GM19238 (cell line): ENCODE measurements at regions not wholly inside any gene's neighbourhood (a gene's known extent, or its start where the extent isn't known, plus 50 kb on each side); places are given as distances from the start of the nearest gene placed in this dataset.
"Not testable (repeated sequence)": the region's sequence is repeated elsewhere in the genome, so short reads cannot be mapped to it uniquely, and the experiment has no call there.

Source experiments
- DNase-seq: peaks from one replicate; pipeline ENCODE4 v3.0.0; 2011; ENCODE audit warnings: low spot score; ENCODE audit not compliant: insufficient read length

DNA sequence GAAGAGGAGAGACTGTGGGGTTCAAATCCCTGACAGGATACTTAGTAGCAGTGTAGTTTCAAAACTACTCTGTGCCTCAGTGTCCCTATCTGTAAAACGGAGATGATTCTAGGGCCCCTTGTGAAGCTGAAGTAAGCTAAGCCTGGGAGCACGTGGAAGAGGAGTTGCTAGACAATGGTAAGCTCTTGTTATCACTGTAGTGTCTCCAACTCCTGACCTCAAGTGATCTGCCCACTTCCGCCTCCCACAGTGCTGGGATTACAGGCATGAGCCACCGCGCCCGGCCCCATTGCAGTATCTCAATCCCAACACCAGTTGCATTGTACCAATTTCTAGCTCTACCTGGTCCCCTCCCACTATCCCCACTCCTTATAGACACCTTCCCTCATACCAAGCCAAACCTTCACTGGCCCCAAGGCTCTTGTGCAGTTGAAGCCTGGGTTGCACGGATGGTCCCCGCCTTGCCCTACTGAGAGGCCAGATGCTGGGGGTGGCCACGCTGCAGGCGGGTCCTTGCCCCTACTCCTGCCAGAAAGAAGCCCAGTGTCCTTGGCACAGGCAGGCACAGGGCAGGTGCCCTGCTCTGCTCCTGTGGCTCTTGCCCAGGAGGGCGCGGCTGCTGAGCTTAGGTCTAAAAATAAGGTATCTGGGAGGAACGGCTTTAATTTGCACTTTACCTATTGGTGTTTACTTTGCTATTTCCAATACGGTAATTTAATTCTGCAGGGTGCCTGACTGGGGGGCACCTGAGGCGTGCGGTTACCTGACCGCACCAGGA, 118.1 kb downstream of the VEGFA start:
- DNase-seq = no peak

- no peak for DNase-seq
These were observed 117.4 kb downstream of the VEGFA start for GRCh38 chr6:43887340-43887858.

GRCh38 chr6:43886717-43887339, 116.8 kb downstream of the VEGFA start:
- no peak for DNase-seq

GRCh38 chr6:43886067-43886461, 116.1 kb downstream of the VEGFA start:
- DNase-seq = no peak

DNA sequence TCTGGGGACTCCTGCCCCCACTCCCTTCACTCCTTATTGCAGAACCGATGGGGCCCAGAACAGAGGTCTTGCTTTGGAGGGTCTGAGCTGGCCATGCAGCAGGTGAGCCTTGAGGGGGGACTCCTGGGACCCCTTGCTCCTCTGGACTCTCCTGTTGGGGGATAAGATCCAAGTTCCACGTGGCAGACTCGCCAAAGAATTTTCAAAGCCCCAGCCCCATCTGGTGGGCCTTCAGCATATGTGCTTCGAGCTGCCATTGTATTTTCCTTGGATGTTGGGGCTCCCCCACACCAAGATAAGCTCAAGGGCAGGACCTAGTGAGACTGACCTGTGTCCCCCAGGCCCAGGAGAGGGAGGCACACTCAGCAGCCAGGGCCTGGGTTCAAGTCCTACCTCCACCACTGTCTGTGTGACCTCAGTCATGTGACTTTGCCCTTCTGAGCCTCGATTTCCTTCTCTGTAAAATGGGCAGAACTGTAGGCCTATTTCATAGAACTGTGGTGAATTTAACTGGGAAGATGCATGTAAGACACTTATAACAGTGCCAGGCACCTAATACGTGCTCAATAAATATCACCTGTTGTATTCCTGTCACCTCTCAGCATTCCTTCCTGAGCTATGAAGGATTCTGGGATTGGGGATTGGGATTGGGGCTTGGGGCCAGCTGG, 115.5 kb downstream of the VEGFA start:
- no peak for DNase-seq

GRCh38 chr6:43884652-43885022, 114.6 kb downstream of the VEGFA start:
- no peak for DNase-seq

GRCh38 chr6:43883847-43884651, 114.0 kb downstream of the VEGFA start:
- peak; percentile 43 for DNase-seq

DNA sequence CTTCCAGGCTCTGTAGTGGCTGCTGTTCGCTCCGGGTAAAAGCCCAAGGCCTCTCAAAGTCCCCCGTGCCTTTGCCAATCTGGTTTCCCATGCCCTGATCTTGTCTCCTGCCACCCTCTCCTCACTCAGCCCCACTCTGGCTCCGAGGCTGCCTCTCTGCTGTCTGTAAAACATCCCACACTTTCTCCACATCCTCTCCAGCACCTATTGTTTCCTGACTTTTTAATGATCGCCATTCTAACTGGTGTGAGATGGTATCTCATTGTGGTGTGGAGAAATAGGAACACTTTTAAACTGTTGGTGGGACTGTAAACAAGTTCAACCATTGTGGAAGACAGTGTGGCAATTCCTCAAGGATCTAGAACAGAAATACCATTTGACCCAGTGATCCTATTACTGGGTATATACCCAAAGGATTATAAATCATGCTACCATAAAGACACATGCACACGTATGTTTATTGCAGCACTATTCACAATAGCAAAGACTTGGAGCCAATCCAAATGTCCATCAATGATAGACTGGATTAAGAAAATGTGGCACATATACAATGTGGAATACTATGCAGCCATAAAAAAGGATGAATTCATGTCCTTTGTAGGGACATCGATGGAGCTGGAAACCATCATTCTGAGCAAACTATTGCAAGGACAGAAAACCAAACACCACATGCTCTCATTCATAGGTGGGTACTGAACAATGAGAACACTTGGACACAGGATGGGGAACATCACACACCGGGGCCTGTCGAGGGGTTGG, 112.9 kb downstream of the VEGFA start:
- not testable (repeated sequence) for DNase-seq

- no peak for DNase-seq
These were observed 110.5 kb downstream of the VEGFA start for GRCh38 chr6:43880236-43881137.

DNA sequence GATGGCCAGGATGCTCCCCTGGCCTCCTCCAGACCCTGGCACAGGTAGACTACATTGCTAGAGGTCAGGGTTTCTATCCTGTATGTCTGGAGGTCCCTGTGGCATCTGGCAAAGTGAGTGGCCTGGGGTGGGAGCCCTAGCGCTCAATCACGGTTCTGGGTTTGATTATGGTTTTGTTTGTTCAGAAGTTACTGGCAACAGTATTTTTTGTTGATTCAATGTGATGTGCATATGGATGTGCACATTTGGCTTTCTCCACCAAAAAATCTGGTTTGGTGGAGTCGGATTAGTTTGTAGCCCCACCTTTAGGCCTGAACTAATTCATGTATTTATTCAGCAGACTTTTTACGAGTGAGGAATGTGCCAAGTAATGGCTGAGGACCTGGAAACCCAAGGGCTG, 109.7 kb downstream of the VEGFA start:
- no peak for DNase-seq

DNA sequence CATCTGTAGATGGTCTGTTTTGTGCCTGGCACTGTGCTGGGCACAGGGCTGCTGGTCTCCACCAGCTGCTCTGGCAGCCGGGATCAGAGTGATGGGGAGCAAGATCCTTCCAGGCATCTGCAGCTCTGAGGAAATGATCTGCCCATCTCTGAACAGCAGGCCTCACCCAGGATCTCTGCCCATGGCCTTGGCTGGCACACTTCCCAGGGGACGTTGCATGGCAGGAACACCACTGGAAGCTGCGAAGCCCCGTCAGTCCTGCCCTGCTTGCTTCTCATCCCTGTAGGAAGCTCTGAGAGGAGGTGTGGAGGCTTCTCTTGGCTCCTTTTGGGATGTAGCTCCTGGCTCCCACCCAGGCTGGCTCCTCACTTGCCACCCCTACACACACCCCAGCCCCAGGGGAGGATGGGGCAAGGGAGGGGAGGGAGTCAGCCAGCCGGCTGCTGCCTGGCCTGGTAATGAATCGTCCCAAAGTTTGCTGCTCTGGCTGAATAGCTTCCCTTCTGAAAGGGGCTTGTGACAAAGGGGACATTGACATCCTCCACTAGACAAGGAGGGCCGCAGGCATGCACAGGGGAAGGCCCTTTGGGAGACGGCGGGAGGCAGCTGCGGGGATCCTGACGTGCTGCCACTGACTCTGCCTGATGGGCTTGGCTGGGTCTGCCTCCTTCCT, 108.9 kb downstream of the VEGFA start:
- no peak for DNase-seq

- DNase-seq = no peak
These were observed 108.2 kb downstream of the VEGFA start for GRCh38 chr6:43878127-43878634.

GRCh38 chr6:43877463-43878126, 107.6 kb downstream of the VEGFA start:
- DNase-seq = no peak

GRCh38 chr6:43877036-43877435, 107.0 kb downstream of the VEGFA start:
- no peak for DNase-seq

GRCh38 chr6:43876602-43877001, 106.6 kb downstream of the VEGFA start:
- DNase-seq = no peak

GRCh38 chr6:43875849-43876572, 106.0 kb downstream of the VEGFA start:
- DNase-seq = no peak

- DNase-seq = no peak
These were observed 105.0 kb downstream of the VEGFA start for GRCh38 chr6:43874814-43875590.
